Panc1 (cell line): ENCODE measurements at regions not wholly inside any gene's neighbourhood (a gene's known extent, or its start where the extent isn't known, plus 50 kb on each side); places are given as distances from the start of the nearest gene placed in this dataset.

Experiments used
- ATAC-seq: fragments of 200-7000 bp; cut with Tn5 transposase; 2 replicates; pipeline ENCODE4 v1.9.1; 2020; ENCODE audit warnings: mild to moderate bottlenecking, moderate library complexity
- BruUV-seq: library from RNA; stranded (reverse); fragments of 400-500 nt; replicated peaks from 2 replicates; lab custom pipeline; 2021; lab: Mats Ljungman, UMichigan
- CTCF ChIA-PET: fragments of 300-600 bp; sonication (Branson Sonifier 250); formaldehyde crosslinking; loops from one replicate; lab custom pipeline; 2022; ENCODE audit warnings: antibody characterized with exemption; lab: Charles Lee
- POLR2A ChIA-PET: fragments of 300-600 bp; sonication (Branson Sonifier 250); formaldehyde crosslinking; loops from one replicate; lab custom pipeline; 2022; ENCODE audit warnings: antibody characterized with exemption; lab: Charles Lee
- DNase-seq: peaks from one replicate; pipeline ENCODE4 v3.0.0-alpha.2; 2010; ENCODE audit warnings: low read depth, low spot score
- H3K27ac ChIP-seq: 2 replicates; pipeline ENCODE4 v1.5.1; 2011; ENCODE audit warnings: mild to moderate bottlenecking, low read length, inconsistent platforms
- H3K27me3 ChIP-seq: fragments of 200-500 bp; sonication (Bioruptor generic); 2 replicates; pipeline ENCODE4 v1.6.0; 2014; ENCODE audit warnings: low read length, inconsistent platforms; ENCODE audit not compliant: control insufficient read depth, insufficient read depth
- H3K36me3 ChIP-seq: fragments of 200-500 bp; sonication (Bioruptor generic); 2 replicates; pipeline ENCODE4 v1.5.1; 2014; ENCODE audit warnings: inconsistent platforms, mild to moderate bottlenecking, low read length, moderate library complexity; ENCODE audit not compliant: control insufficient read depth, insufficient read depth
- H3K4me1 ChIP-seq: 2 replicates; pipeline ENCODE4 v1.5.1; 2011; ENCODE audit warnings: inconsistent platforms, mild to moderate bottlenecking, low read length, moderate library complexity; ENCODE audit not compliant: control insufficient read depth, insufficient read depth
- H3K4me3 ChIP-seq, 2 experiments: 2 replicates each; pipeline ENCODE4 v1.5.1; 2011 to 2012; ENCODE audit warnings: low read depth in 2 of 2, low read length in 2 of 2, mild to moderate bottlenecking in 2 of 2, inconsistent platforms in 1 of 2, moderate library complexity in 1 of 2
- H3K9me3 ChIP-seq: fragments of 200-500 bp; sonication (Bioruptor generic); 2 replicates; pipeline ENCODE4 v1.5.1; 2014; ENCODE audit warnings: low read depth, mild to moderate bottlenecking, inconsistent platforms, low read length, moderate library complexity; ENCODE audit not compliant: control insufficient read depth, insufficient read depth
- CTCF ChIP-seq: fragments of 450-650 bp; IDR thresholded peaks from 2 replicates; pipeline ENCODE4 v1.5.1; 2017; ENCODE audit warnings: mild to moderate bottlenecking
- POLR2AphosphoS5 ChIP-seq: IDR thresholded peaks from 2 replicates; pipeline ENCODE4 v1.6.1; 2012; ENCODE audit warnings: mild to moderate bottlenecking, low read depth, low read length, moderate library complexity
- REST ChIP-seq, 2 experiments: IDR thresholded peaks; 2 replicates each; pipeline ENCODE4 v1.6.1; 2011 to 2012; ENCODE audit warnings: low read depth in 2 of 2, control low read depth in 1 of 2, low read length in 1 of 2, mild to moderate bottlenecking in 1 of 2, moderate library complexity in 1 of 2; ENCODE audit not compliant: insufficient read depth in 1 of 2
- SIN3A ChIP-seq: IDR thresholded peaks from 2 replicates; pipeline ENCODE4 v1.6.1; 2012; ENCODE audit warnings: low read depth, mild to moderate bottlenecking, low read length, moderate library complexity, borderline replicate concordance; ENCODE audit not compliant: insufficient read depth
- TCF7L2 ChIP-seq: IDR thresholded peaks from 2 replicates; pipeline ENCODE4 v1.6.1; 2011; ENCODE audit warnings: mild to moderate bottlenecking, low read depth, low read length, inconsistent platforms
- in situ Hi-C: cut with HindIII; loops from 2 replicates; pipeline ENCODE4 v1.10.0; 2016; ENCODE audit warnings: low sequenced_read_pairs, low pct_unique_long_range_greater_than_20kb
- intact Hi-C: fragments of 100-400 bp; cut with micrococcal nuclease; formaldehyde crosslinking; loops from one replicate; pipeline ENCODE4 v1.10.0; 2022; ENCODE audit not compliant: unreplicated experiment

GRCh38 chr1:5388622-5389021 is 603.6 kb downstream of the NPHP4 start:
- TF ChIP-seq REST (IDR thresholded peaks at IDR 0.05; ENCODE audit: insufficient read depth in 1 of 2, low read depth in 2 of 2, low read length in 1 of 2) (no peak), SIN3A (no peak), TCF7L2 (no peak), POLR2AphosphoS5 (no peak), CTCF (no peak)
- Histone ChIP-seq H3K27me3 (peaks cover 8% of the 10 kb centered on the region; the same call in 1 of the 2 replicates), H3K4me3 (no peak overlapping the region), H3K9me3 (no peaks in the 10 kb centered on the region), H3K4me1 (no peaks in the 10 kb centered on the region), H3K36me3 (no peaks in the 10 kb centered on the region), H3K27ac (no peak overlapping the region)
- DNase-seq (no peak), ATAC-seq (no peak)
- in situ Hi-C loops: no loop called here
- no TSS peak for BruUV-seq
- intact Hi-C loops: no loop called here
- ChIA-PET POLR2A (no interaction called here), CTCF (no interaction called here)

GRCh38 chr1:5386371-5386770 is 605.9 kb downstream of the NPHP4 start:
- Histone ChIP-seq H3K4me3 (no peak overlapping the region), H3K27ac (no peak overlapping the region), H3K9me3 (no peaks in the 10 kb centered on the region), H3K4me1 (no peaks in the 10 kb centered on the region), H3K27me3 (peaks cover 11% of the 10 kb centered on the region; the same call in 1 of the 2 replicates), H3K36me3 (no peaks in the 10 kb centered on the region)
- DNase-seq: no peak
- intact Hi-C loops: no loop called here
- in situ Hi-C loops: no loop called here
- TF ChIP-seq TCF7L2 (no peak), POLR2AphosphoS5 (no peak), SIN3A (no peak), CTCF (no peak), REST (IDR thresholded peaks at IDR 0.05; ENCODE audit: insufficient read depth in 1 of 2, low read depth in 2 of 2, low read length in 1 of 2) (no peak)
- POLR2A ChIA-PET: no interaction called here
- ATAC-seq: no peak
- CTCF ChIA-PET: no interaction called here
- no TSS peak for BruUV-seq
